ENCODE measurements at regions not wholly inside any gene's neighbourhood (a gene's known extent, or its start where the extent isn't known, plus 50 kb on each side); places are given as distances from the start of the nearest gene placed in this dataset.

GRCh38 chr13:58142952-58143351 is 511.4 kb downstream of the PCDH17 start:
- no peaks in the 10 kb centered on the region for H3K4me1 ChIP-seq (ENCODE audit: insufficient read depth, low read length, poor library complexity, severe bottlenecking)
- TF ChIP-seq, protein P1, sequence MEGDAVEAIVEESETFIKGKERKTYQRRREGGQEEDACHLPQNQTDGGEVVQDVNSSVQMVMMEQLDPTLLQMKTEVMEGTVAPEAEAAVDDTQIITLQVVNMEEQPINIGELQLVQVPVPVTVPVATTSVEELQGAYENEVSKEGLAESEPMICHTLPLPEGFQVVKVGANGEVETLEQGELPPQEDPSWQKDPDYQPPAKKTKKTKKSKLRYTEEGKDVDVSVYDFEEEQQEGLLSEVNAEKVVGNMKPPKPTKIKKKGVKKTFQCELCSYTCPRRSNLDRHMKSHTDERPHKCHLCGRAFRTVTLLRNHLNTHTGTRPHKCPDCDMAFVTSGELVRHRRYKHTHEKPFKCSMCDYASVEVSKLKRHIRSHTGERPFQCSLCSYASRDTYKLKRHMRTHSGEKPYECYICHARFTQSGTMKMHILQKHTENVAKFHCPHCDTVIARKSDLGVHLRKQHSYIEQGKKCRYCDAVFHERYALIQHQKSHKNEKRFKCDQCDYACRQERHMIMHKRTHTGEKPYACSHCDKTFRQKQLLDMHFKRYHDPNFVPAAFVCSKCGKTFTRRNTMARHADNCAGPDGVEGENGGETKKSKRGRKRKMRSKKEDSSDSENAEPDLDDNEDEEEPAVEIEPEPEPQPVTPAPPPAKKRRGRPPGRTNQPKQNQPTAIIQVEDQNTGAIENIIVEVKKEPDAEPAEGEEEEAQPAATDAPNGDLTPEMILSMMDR (conservative IDR thresholded peaks at IDR 0.05; ENCODE audit: low read length) = no peak
- TF ChIP-seq EZH2phosphoT487 (IDR thresholded peaks at IDR 0.05; ENCODE audit: borderline replicate concordance) = no peak
- no peak overlapping the region for H3K4me2 ChIP-seq (ENCODE audit: low read depth, low read length, poor library complexity, severe bottlenecking)
- H3K36me3 ChIP-seq (ENCODE audit: insufficient read depth, low read length) = no peaks in the 10 kb centered on the region
- no peaks in the 10 kb centered on the region for H4K20me1 ChIP-seq (ENCODE audit: insufficient read depth, low read length, poor library complexity, severe bottlenecking)
- no peaks in the 10 kb centered on the region for H3K79me2 ChIP-seq (ENCODE audit: insufficient read depth, low read length)
- no peaks in the 10 kb centered on the region for H3F3A ChIP-seq (ENCODE audit: low read depth)
- no peaks in the 10 kb centered on the region for H3K27me3 ChIP-seq (ENCODE audit: insufficient read depth, low read length, poor library complexity, severe bottlenecking)
- no peak overlapping the region for H2AFZ ChIP-seq (ENCODE audit: low read length)
- H3K9me3 ChIP-seq (ENCODE audit: insufficient read depth, low read depth, low read length) = 0 out of 2 replicates have a peak, but pooled peaks cover 4% of the 10 kb centered on the region
- no peak overlapping the region for H3K4me3 ChIP-seq (ENCODE audit: low read length, poor library complexity, severe bottlenecking)
- no peak overlapping the region for H3K9ac ChIP-seq (ENCODE audit: low read depth, low read length, poor library complexity, severe bottlenecking)
- H3K9me2 ChIP-seq (replicated peaks; ENCODE audit: low read depth, low read length) = 0 out of 2 replicates have a peak, but pooled peaks cover 3% of the 10 kb centered on the region

DNA sequence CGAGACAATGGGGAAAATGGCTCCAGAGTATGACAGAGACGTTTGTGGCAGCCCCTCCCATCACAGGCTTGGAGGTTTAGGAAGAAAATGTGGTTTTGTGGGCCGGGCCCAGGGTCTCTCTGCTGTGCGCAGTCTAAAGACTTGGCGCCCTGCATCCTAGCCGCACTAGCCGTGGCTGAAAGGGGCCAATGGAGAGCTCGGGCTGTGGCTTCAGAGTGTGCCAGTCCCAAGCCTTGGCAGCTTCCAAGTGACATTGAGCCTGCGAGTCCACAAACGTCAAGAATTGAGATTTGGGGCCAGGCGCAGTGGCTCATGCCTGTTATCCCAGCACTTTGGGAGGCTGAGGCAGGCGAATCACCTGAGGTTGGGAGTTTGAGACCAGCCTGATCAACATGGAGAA is 513.1 kb downstream of the PCDH17 start:
- Histone ChIP-seq H3K4me3 (ENCODE audit: low read length, poor library complexity, severe bottlenecking) (no peak overlapping the region), H3K27me3 (ENCODE audit: insufficient read depth, low read length, poor library complexity, severe bottlenecking) (no peaks in the 10 kb centered on the region), H3K9me3 (ENCODE audit: insufficient read depth, low read depth, low read length) (0 out of 2 replicates have a peak, but pooled peaks cover 4% of the 10 kb centered on the region), H3K9me2 (replicated peaks; ENCODE audit: low read depth, low read length) (0 out of 2 replicates have a peak, but pooled peaks cover under 1% of the 10 kb centered on the region), H3K9ac (ENCODE audit: low read depth, low read length, poor library complexity, severe bottlenecking) (no peak overlapping the region), H3K4me1 (ENCODE audit: insufficient read depth, low read length, poor library complexity, severe bottlenecking) (no peaks in the 10 kb centered on the region), H3K4me2 (ENCODE audit: low read depth, low read length, poor library complexity, severe bottlenecking) (no peak overlapping the region), H4K20me1 (ENCODE audit: insufficient read depth, low read length, poor library complexity, severe bottlenecking) (no peaks in the 10 kb centered on the region), H2AFZ (ENCODE audit: low read length) (no peak overlapping the region), H3K79me2 (ENCODE audit: insufficient read depth, low read length) (no peaks in the 10 kb centered on the region), H3F3A (ENCODE audit: low read depth) (no peaks in the 10 kb centered on the region), H3K36me3 (ENCODE audit: insufficient read depth, low read length) (no peaks in the 10 kb centered on the region)
- TF ChIP-seq EZH2phosphoT487 (IDR thresholded peaks at IDR 0.05; ENCODE audit: borderline replicate concordance) = no peak
- TF ChIP-seq, protein P1 (conservative IDR thresholded peaks at IDR 0.05; ENCODE audit: low read length) = no peak

DNA sequence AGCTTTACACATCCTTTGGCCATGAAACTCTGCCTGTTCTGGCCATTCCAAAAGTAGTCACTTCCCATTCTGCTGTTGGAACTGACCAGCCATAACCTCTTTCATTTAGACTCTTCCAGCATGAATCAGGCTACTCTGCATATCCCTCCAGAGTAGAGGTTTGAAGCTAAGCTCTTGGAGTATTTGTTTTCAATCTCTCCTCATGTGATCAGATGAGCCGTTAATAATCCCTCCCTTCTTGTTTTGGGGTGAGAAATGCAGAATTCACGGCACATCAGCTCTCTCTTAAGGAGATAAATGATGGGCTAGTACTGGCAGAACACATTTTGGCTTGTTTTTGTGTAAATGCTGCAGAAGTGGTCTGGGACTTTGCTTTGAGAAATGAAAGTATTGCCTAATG is 519.9 kb downstream of the PCDH17 start:
- TF ChIP-seq, protein P1 (conservative IDR thresholded peaks at IDR 0.05; ENCODE audit: low read length) = no peak
- TF ChIP-seq EZH2phosphoT487 (IDR thresholded peaks at IDR 0.05; ENCODE audit: borderline replicate concordance) = no peak
- Histone ChIP-seq H3K27me3 (ENCODE audit: insufficient read depth, low read length, poor library complexity, severe bottlenecking) (peaks cover 19% of the 10 kb centered on the region), H3K9me3 (ENCODE audit: insufficient read depth, low read depth, low read length) (no peaks in the 10 kb centered on the region), H3K9ac (ENCODE audit: low read depth, low read length, poor library complexity, severe bottlenecking) (no peak overlapping the region), H4K20me1 (ENCODE audit: insufficient read depth, low read length, poor library complexity, severe bottlenecking) (no peaks in the 10 kb centered on the region), H3K79me2 (ENCODE audit: insufficient read depth, low read length) (no peaks in the 10 kb centered on the region), H3K4me3 (ENCODE audit: low read length, poor library complexity, severe bottlenecking) (no peak overlapping the region), H3K36me3 (ENCODE audit: insufficient read depth, low read length) (no peaks in the 10 kb centered on the region), H3K9me2 (replicated peaks; ENCODE audit: low read depth, low read length) (no peaks in the 10 kb centered on the region), H3K4me2 (ENCODE audit: low read depth, low read length, poor library complexity, severe bottlenecking) (no peak overlapping the region), H3F3A (ENCODE audit: low read depth) (no peaks in the 10 kb centered on the region), H3K4me1 (ENCODE audit: insufficient read depth, low read length, poor library complexity, severe bottlenecking) (no peaks in the 10 kb centered on the region), H2AFZ (ENCODE audit: low read length) (no peak overlapping the region)
